GM04503 (cell line): ENCODE measurements at regions not wholly inside any gene's neighbourhood (a gene's known extent, or its start where the extent isn't known, plus 50 kb on each side); places are given as distances from the start of the nearest gene placed in this dataset.

Experiments
- DNase-seq: peaks from one replicate; pipeline ENCODE4 v3.0.0-alpha.2; 2012; ENCODE audit warnings: low read depth

DNA sequence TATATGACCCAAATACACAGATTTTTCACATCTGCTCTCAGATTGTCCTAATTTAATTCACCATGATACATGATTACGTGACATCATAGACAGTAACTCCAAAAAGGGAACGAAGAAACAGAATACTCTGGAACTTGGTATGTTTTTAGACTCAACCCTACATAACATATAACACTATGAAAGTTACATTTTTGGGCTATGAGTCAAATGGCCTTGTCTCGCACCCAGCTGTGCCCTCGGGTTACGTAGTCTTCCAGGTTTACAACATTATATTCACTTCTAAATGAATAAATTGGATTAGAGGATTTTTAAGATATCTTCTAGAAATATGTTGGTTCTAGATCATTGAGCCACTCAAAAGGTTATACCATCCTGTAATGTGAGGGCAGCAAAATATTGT lies 2089.6 kb upstream of the TENM3 start:
- no peak for DNase-seq

DNA sequence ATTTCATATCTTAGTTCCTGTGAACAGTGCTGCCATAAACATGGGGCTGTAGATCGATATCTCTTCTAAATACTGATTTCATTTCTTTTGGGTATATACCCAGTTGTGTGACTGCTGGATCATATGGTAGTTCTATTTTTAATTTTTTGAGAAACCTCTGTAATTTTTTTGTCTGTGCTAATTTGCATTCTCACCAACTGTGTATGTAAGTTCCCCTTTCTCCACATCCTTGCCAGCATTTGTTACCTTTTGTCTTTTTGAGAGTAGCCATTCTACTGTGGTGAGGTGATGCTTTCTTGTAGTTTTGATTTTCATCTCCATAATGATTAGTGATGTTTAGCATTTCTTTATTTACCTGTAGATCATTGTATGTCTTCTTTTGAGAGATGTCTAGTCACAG lies 2086.5 kb upstream of the TENM3 start:
- DNase-seq, result no peak

DNA sequence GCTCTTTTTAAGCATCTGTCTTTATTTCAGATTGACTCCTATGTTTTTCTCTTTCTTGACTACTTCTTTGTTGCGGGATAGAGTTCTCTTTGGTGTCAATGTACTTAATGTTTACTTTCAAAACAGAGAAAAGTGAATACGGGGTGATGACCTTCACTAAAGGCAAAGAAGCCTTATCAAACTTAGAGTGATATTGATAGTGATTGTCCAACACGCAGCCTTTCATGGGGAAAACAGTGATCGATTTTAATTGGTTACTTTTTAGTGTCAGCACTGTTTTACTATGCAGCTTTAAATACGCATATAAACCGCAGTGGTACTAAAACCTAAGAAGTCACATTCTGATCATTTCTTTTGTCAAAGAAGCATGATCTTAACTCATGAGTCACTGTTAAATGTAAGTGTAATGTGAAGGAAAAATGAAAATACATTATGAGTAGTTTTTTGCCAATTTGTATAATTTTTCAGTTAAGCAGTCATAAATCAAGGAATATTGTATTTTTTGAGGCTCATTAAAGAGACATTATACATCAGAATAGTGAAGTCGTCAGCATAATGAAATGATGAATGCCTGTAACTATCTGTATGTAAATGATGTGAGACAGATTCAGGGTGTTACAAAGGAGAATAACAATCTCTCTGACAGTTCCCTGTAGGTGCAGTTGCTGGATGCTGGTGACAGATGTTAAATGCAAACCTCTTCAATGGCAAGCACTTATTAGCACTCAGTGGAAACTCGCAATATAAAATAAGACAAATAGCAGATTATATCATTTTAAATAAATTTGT lies 2082.8 kb upstream of the TENM3 start:
- no peak for DNase-seq

DNA sequence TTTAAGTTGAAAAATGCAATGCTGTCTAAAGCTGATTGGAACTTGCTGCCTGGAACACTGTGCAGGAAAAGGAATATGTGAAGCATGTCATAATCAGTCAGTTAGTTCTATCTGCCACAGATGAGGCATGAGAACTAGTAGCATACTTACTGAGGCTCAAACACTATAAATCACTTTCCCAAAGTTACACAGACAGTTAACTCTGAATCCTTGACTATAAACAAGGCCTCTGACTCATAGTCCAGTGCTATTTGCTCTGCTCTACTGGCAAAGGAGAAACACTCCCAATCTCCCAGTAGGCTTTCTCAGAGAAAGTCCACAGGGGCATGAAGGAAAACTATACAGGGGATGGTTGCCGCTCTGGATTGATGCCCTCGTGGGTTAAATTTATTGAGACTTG lies 2078.4 kb upstream of the TENM3 start:
- DNase-seq, result no peak

DNA sequence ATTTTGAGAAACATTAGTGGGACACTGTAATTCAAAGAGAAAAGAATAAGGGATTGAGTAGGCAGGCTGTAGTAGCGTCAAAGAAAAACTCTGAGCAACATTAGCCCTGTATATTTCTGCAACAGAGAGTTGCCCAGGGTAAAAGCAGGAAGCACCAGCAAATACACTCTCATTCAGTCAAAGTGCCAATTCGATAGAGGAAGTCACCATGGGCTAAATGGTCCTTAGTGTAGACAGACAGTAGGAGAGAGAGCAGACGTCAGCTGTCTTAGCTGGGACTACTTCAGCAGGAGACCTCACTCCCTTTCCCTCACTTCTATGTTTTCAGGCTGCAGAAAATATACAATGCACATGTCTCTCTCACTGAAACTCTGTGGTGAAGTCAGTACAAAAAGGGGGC lies 2073.8 kb upstream of the TENM3 start:
- DNase-seq, result no peak

DNA sequence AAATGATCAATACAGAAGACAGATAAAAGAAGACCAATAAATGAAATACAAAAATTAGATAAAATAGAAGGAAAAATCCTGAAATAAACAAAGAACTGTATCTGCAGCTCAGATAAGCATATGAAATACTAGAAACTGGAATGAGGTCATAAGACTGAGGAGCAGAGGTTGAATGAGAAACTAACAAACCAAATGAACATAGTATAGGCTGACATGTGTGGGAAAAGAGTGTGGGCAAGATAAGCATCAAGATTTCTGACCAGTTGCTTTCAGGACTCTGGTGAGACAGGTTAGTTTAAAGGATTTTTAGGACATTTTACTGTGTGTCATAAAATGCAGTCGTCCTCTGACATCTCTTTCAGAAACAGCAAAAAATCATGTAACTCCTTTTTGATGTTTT lies 2073.2 kb upstream of the TENM3 start:
- no peak for DNase-seq

DNA sequence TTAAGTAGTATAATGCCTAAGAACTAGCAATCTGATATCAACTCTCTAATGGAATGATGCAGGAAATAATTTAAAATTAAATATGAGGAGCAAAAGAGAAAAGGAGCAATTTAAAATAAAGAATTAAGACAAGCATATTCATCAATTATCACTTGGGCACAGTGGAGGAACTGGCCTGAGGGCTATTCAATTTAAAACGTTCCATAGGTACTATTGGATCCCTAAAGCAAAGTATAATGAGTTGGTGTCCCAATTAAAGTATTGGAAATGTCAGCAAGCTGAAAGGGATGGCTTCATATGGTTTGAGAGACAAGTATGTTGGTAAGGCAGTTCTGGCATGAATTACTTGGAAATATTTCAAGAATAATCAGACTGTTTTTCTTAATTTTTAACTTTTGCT lies 2064.1 kb upstream of the TENM3 start:
- DNase-seq, result no peak

DNA sequence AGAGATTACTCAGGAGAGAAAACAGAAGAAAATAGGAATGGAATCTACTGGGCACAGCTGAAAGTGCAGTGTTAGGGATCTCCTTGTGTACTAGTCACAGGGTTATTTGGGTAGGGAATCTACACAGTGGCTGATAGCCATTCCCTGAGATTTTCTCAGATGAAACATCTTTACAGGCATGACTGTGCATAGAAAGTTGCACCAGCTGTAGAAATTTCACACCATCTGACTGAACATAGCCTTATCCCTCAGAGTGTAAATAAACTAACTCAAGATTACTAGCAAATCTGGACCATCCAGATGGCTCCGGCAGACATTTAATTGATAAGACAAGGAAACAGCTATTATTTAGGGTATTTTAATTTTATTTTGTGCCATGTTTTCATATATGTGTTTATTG lies 2053.5 kb upstream of the TENM3 start:
- no peak for DNase-seq

DNA sequence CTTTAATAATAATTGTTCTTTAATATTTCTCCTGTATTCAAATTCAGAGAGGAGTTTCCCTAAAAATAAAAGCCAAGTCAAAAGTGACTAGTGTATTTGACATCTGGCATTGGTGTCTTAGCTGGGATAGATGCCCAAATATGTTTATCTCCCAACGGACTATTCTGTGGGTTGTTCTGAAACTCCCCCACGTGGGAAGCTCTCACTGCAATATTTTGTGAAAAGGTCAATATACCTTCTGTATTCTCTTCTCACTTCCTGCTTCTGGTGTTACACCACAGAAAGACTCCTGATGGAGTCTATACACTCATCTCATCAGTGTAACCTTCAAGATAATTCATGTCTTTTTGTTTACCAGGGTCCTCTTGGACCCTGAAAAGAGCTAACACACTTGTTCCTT lies 2052.8 kb upstream of the TENM3 start:
- DNase-seq, result no peak

DNA sequence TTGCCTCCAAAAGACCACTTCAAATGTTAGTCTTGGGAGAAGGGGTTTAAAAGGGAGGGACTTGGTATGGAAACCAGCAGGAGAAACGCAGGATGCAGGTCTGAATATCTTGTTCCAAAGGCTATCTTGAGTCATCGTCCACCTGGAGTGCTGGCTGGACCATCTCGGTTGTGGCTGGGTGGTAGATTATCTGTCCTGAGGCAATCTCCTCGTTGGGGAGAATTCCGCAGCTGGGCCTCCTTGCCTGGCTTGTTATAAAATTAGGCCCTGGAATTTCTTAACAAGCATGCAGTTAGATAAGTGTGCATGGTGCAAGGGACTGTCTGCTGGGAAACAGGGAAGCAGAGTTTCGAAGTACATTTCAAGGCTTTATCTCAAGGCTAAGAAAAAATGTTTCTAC lies 2045.7 kb upstream of the TENM3 start:
- no peak for DNase-seq

DNA sequence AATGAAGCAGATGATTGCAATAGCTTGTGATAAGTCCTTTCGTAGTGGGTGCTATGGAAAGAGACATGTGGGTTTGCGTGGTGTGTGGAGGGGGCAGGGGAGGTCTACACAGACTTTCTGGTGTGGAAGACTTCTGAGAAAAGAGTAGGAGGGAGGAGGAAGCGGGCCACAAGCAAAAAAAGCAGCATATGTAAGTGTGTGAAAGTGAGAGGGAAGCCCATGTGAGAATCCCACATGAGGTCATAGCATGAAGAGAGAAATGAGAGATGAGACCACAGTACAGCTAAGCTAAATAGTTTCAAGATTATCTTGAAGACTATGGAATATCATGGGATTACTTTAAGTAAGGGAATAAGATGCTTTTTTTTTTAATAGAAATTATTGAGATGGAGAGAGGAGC lies 2039.9 kb upstream of the TENM3 start:
- no peak for DNase-seq

DNA sequence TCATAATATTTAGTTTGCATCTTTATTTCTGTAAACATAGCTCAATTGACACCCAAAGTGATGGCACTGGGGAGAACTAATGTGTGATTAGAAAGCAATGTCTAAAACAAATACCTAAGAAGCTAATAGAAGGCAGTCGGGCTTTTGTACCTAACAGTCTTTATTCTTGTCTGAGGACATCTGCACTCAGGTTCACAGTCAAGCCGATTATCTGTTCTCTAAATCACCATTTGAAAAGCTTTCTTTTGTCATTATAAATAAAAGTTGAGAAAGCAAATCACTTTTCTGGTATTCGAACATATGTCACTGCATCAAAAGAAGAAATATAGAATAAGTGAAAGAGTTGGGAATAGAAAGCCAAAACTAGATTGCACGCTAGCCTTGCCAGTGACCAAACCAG lies 2037.9 kb upstream of the TENM3 start:
- no peak for DNase-seq

DNA sequence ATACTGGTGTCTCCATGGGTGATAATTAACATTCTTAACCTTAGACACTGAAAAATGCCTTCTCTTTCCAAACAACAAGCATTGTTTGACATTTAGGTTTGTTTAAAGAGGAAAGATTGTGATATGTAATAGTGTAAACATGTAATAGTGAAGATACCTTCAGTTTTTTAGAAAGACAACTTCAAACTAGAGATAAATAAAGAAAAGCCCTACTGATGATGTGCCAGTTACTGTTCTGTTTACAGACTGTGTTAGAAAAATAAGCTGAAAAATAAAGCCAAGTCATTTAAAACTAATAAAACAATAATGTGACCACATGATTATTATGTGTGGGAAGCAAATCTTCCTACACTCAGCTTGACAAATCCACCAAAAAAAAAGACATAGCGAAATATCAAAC lies 2035.3 kb upstream of the TENM3 start:
- no peak for DNase-seq

DNA sequence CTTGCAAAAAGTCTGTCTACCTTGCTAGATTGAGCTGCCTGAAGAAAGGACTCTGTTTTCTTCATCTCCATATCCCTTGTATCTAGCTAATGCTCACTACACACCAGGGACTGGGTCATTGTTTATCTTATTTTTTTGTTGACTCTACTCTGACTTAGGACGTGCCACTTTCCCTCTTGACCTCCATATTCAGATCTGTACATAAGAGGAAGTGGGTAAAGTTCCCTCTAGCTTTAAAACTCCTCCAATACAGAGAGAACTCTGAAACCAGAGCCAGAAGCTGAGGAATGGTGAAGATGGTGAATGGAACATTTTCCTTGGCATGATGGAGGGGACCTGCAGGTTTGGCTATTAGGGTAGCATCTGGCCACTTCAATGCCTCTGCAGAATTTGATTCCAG lies 2026.1 kb upstream of the TENM3 start:
- DNase-seq, result no peak

DNA sequence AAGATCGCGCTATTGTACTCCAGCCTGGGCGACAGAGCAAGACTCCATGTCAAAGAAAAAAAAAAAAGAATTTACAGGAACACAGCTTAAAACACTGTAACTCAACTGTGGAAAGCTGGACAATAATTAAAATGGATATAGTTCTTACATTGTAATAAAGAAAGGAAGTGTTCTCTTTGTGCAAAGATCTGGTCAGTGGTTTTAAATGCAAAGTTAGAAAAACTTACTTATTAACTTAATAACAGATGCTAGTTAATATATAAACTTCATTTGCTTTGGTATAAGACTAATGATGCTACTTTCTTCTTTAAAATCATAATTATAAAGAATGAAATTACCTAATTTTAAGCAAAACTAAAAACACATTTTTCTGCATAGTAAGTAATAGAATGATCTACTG lies 2024.1 kb upstream of the TENM3 start:
- DNase-seq, result no peak

DNA sequence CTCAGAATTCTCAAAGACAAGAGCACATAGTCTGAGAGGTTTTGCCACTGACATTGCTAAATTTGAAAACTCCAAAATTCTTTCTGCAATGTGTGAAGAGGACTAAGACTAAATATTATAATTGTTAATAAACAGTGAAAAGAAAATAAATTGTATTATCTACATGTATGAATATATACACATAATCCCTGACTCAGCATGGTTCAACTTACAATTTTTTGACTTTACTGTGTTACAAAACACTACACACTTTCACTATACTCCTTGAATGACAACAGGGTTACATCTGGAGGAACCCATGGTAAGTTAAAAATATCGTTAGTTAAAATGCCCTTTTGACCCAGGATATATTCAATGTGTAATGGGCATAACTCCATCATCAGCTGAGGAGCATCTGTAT lies 2017.2 kb upstream of the TENM3 start:
- no peak for DNase-seq

DNA sequence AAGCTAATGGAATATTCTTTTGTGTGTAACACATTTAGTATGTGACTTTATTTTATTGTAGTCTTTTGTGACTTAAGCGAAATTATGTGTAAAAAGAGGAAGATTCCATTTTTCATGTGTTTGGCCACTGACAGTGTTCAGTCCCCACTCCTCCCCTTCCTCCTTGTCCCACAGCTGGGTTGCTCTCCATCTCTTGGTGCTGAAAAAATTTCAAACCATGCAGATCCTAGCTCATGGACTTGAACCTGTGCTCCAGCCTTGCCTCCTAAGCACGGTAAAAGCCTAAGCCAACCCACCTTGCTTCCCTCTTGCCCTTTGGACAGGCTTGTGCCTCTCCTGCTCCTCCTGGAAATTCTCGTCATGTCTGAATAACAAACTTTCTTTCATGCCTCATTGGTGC lies 2008.5 kb upstream of the TENM3 start:
- DNase-seq, result no peak

DNA sequence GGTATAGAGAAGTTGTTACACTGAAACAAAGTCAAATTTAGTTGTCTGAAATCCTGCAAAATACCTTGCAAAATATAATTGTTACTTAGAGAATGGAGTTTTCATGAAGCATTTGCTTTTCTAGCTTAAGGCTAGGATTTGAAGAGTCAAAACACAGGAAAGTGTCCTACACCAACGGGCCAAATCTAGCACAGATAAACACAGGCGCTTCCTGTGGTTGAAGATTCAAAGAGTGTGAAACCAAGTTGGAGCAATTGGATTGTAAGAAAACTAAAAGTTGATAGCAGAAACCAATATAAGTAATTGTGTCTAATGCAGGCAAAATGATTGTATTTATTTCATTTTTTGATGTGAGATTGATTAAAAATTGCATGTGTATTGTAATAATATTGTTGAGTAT lies 2002.5 kb upstream of the TENM3 start:
- no peak for DNase-seq

DNA sequence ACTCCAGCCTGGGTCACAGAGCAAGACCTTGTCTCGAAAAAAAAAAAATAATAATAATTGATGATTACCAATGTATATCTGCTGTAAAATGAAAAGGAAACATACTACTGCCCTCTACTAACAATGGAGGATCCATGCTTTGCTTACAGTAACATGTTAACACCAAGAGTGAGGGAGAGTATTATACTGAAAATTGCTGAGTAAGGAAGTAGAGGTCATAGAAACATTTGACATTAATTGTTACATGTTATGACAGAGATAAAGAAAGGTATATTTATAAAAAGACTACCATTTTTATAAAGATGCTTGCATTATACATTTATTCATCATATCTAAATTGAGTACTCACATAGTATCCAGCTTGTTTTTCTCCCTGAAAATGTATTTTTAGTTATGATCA lies 1989.8 kb upstream of the TENM3 start:
- no peak for DNase-seq

DNA sequence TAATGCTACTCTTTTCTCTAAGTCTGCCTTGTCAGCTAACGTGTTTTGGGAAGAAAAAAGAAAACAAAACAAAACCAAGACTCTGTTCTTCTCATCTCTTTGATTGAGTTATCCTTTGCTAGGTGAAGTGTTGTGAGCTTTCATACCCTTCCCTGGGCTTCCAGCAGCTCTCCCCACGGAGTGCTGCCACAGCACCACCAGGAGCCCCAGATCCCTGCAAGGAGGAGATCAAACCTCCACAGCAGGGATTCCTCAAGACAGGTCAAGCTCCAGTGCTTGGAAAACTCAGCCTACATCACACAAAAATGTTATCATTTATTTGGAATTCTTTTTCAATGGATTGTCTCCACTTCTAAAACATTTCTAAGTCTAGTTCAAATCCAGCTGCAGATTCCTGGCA lies 1981.9 kb upstream of the TENM3 start:
- DNase-seq, result no peak

DNA sequence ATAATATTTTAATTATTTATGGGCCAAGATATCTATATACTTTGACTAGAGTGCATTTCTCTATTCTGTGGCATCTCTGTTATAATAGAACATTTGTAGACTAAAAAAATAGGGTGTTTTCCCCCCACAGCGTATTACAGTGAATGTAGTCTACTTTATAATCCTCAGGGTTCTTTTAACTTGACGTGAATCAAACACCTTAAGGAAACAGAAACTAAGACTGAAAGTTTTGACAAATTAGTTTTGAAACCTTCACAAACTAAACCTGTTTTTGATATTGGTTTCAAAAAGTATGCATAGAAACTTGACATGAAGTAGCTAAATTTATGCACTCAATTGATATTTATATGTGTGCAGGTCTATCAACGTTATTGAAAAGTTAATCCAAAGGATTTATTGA lies 1963.1 kb upstream of the TENM3 start:
- no peak for DNase-seq

DNA sequence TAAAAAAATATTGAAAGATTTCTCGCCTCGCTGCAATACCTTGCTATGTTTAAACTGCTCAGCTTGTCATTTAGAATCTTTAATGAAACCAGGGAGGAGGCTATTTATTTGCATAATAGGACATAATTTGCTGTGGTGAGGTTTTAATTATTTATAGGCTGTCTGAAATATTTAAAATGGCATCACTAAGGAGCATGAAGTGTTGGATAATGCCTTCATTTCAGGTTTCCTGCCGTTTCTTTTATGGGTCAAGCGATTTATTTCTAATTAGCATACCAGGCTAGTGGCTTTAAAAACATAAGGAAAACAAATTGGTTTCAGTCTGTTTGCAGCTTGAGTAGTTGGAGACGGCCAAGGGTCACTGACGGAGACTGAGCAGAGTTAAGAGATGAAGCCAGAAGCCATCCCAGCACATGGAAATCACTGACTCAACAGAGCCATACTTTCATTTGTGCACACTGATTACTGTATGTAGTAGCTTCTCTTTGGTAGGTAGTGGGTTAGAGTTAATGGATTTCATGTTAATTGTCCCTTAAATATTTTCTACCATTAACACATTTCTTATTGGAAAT lies 1962.4 kb upstream of the TENM3 start:
- no peak for DNase-seq

DNA sequence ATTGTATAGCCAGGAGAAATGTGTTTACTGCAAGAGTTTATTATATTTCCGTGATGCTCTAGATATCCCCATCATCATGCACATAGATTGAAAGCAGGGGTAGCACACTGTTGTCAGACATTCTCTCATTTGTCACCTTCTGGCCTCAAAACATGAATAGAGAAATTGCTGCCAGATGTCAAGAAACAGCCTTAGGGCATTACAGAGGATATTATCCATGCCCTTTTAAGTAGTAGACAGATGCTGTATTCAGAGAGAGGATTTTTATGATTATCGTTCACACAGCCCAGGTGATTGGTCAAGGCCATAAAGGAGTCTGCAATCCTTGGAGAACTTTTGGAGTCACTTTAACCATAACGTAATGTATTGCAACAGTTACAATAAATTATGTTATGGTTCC lies 1961.5 kb upstream of the TENM3 start:
- DNase-seq, result no peak

DNA sequence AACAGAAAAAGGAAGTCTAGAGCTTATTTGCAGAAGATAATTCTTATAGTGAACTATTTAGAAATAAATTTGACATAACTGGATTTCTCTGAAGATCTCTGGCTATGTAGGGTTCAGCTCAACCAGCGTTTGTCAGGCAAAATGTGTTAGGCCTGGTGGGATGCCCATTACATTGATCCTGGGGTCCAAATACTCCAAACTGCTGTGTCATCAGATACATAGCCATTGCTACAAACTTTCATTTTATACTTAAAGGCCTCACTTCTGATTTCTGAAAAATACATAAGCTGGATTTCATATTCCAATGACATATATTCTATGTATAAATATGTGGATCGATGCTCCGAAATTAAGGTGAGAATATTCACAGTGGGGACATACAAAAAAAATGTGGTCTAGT lies 1958.9 kb upstream of the TENM3 start:
- DNase-seq, result no peak
